Stimulated activated CD8-positive, alpha-beta memory T cell treated with anti-CD3 and anti-CD28 coated beads, Interleukin-7, amount 100 ng/mL, for 4 hours (primary cell): ENCODE measurements at regions not wholly inside any gene's neighbourhood (a gene's known extent, or its start where the extent isn't known, plus 50 kb on each side); places are given as distances from the start of the nearest gene placed in this dataset.
"Not testable (repeated sequence)": the region's sequence is repeated elsewhere in the genome, so short reads cannot be mapped to it uniquely, and the experiment has no call there.

ENCODE experiments used
- DNase-seq, 2 donors: peaks; one replicate each; pipeline ENCODE4 v3.0.0-alpha.2; 2020; ENCODE audit warnings: low read depth in 2 of 2

GRCh38 chr11:134947556-134947955 is 535.5 kb upstream of the B3GAT1 start:
- DNase-seq, result no peak

DNA sequence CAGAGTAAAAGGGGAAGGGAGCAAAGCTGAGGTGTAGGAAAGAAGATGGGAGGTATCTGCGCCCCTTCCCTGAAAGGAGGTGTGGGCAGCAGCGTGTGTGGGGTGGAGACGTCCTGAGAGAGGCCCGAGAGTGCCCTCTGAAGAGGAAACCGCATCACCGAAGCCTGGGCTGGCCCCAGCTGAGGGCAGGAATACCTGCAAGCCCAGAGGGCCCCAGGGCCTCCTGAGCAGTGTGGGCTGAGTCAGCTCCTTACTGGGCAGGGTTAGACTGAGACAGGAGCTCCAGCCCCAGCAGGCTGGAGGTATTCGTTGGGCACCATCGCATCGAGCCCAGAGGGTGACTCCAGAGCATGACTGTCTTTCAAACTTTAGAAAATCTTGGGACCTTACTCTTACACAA is 534.0 kb upstream of the B3GAT1 start:
- no peak for DNase-seq

- DNase-seq, result no peak
These were observed 532.9 kb upstream of the B3GAT1 start for GRCh38 chr11:134944986-134945385.

GRCh38 chr11:134944131-134944530 is 532.1 kb upstream of the B3GAT1 start:
- no peak for DNase-seq

- no peak for DNase-seq
These were observed 531.5 kb upstream of the B3GAT1 start for GRCh38 chr11:134943544-134943943.

DNA sequence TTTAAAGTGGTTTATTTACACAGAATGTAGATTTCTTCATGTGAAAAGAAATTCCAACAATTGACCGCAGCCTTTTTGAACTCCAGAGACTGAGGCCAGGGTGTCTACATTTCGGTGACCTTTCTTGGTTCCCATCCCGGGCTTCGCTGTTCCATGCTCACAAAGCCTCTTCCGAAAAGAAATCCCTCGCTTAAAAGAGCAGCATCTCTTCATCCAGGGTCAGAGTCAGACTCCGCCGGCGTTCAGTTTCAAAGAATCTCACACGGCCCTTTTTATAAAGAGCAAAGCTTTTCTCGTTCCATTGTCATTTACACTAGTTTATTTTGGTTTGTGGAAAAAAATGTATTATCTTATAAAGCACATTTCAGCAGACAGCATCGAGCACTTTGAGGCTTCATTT is 530.6 kb upstream of the B3GAT1 start:
- DNase-seq, result no peak

- DNase-seq, result not testable (repeated sequence)
These were observed 530.0 kb upstream of the B3GAT1 start for GRCh38 chr11:134941936-134942600.

DNA sequence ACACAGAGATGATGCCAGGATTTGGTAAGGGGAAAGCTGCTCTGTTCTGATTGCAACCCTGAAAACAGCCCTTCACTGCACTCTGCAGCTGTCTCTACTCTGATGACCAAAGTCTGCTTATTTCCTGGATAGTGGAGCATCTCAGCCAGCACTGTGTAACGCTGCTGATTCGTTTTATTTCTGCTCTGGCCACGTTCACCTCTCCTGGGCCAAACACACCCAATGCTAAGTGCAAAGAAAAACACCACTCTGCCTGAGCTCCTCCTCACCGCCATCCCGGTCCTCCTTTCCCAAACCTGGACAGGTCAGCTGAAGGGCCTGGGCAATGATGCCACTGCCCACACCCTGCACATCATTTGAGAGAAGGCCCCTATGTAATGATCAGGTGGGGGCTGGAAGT is 529.3 kb upstream of the B3GAT1 start:
- DNase-seq, result no peak

GRCh38 chr11:134940441-134941126 is 528.5 kb upstream of the B3GAT1 start:
- DNase-seq, result no peak

DNA sequence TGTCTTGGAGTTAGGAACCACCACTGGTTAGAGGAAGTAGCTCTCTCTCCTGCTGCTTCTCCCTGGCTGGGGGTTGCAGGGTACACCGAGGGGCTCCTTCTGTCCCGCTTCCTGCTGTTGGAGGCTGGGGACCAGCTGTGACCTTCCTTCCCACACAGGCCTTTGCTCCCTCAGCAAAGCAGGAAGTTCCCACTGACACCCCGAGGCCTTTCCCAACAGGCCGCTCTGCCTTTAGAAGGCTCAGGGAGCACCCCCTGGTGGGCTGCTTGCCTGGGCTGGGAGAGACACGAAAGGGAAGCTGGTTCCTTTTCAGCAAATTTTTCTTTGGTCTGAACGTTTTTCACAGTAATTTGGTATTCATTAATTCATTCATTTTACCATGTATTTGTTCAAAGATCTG is 527.9 kb upstream of the B3GAT1 start:
- DNase-seq, result no peak

GRCh38 chr11:134939031-134939430 is 527.0 kb upstream of the B3GAT1 start:
- DNase-seq, result no peak

DNA sequence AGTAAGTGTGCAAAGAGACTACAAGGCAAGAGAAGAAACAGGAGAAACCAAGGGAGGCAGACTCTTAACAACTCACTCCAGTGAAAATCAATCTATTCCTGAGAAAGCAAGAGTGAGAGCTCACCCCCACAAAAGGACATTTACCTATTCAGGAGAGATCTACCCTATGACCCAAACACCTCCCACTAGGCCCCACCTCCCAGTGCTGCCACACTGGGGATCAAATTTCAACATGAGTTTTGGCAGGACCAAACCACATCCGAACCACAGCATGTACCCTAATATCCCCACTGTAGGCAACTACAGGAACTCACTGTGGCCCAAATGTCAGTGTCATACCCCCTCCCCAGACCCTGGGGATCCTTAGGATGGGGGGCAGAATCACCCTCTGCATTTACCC is 526.2 kb upstream of the B3GAT1 start:
- DNase-seq, result no peak

DNA sequence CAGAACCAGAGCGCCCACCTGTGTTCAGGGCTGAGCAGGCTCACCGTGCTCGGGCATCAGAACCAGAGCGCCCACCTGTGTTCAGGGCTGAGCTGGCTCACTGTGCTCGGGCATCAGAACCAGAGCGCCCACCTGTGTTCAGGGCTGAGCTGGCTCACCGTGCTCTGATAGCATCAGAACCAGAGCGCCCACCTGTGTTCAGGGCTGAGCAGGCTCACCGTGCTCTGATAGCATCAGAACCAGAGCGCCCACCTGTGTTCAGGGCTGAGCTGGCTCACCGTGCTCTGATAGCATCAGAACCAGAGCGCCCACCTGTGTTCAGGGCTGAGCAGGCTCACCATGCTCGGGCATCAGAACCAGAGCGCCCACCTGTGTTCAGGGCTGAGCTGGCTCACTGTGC is 525.2 kb upstream of the B3GAT1 start:
- not testable (repeated sequence) for DNase-seq

DNA sequence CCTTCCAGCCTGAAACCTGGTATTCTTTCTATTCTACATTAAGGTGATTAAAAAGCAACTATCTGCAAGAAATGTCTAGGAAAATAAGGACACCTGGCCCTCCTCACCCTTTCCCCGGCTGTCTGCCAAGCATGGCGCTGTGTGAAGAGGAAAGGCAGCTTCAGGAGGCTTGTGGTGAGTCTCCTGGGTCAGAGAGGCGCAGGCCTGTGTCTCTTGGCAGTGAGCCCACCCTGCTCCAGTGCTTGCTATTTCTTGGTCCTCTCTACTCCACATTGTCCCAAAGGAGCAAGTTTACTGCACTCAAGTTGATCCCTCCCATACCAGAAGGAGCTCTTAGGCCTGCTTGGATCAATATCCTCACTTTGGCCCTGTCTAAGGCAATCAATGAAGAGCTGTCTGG is 520.7 kb upstream of the B3GAT1 start:
- no peak for DNase-seq

DNA sequence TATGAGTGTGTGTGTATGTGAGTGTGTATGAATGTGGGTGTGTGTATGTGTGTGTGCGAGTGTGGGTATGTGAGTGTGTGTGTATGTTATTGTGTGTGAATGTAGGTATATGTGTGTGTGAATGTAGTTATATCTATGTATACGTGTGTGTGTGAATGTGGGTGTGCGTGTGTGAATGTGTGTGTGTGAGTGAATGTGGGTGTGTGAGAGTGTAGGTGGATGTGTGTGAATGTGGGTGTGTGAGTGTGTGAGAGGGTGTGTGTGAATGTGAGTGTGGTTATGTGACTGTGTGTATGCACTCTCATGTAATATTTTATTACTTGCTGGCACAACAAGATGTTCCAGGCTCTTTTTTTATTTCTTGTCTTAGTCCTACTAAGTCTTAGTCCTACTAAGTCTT is 513.4 kb upstream of the B3GAT1 start:
- DNase-seq, result no peak

DNA sequence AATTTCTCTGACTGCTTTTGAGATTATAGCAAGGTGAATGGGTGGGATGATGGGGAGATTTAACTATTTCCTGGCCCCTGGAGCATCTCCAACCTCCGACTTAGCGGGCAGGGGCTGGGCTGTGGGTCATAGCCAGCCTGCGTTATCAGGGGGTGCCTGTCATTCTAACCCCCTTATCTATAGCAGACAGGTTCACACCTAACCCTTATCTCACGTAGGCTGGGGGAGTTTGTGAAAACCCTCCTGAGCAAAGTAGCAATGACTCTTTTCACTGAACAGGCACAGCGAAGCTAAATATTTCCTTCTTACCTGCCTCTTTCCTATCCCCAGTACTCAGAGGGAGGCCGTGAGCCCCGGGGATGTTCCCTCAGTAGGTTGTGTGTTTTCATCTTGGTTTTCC is 511.4 kb upstream of the B3GAT1 start:
- no peak for DNase-seq

DNA sequence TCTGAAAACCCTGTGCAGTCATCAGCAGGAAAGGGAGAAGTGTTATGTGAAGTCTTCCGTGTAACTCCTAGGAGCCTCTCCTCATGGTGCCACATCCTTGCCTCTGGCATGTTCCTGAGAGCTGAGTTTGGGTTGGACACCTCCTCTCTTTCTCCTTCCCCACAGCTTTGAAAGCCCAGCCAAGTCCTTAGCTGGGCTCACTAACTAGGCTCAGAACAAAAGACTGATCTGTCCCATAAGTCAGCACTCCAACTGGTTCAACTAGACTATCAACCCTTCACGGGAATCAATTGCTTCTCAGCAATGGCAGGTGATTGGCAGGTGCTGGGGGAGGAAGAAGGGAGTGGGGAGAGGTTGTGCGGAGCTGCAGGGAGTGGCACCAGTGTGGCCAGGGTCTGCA is 509.9 kb upstream of the B3GAT1 start:
- DNase-seq, result no peak

- no peak for DNase-seq
These were observed 509.0 kb upstream of the B3GAT1 start for GRCh38 chr11:134920851-134921608.

GRCh38 chr11:134916421-134917213 is 504.6 kb upstream of the B3GAT1 start:
- DNase-seq, result no peak

DNA sequence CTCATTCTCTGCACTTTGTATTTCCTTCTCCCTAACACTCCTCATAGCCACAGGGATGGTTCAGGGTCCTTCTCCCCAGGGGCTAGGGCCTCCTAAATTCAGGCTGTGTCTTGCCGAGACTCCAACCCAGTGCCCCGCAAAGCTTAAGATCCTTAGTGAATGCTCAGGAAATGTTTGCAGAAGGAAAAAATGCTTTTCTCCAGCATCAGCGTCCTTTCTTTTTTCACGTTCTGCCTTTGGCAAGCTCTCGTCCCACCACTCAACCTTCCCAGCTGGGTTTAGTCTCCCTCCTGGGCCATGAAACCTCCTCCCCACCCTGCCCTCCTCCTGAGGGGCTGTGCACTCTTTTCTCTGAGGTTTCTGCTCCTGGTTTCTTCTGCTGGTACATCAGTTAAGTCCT is 503.8 kb upstream of the B3GAT1 start:
- no peak for DNase-seq

GRCh38 chr11:134915212-134915611 is 503.2 kb upstream of the B3GAT1 start:
- DNase-seq, result no peak

DNA sequence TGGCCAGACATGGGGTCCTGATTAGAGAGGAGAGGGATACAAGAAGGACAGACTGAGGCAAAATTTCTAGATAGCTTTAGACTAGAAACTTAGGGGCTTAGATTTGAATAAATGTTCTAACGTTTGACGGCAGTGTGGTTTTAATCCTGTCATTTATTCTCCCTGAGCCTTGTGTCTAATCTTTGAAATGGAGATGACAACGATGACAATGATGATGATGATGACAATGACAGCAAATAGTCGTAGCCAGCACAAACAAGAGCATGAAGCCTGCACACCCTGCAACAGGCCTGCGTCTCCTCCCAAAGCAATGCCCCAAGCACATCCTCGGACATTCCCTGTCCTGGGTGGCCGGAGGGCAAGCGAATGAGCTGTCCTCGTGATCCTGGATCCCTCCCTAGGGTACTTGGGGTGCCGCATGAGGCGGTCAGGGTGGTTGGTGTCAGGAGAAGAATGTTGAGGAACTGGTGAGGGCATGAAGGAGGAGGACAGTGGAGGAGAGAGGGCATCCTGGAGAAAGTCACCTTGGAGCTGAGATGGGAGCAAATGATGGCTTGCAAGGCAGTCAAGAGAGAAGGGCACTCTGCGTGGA is 502.1 kb upstream of the B3GAT1 start:
- no peak for DNase-seq
